ENCODE measurements at regions not wholly inside any gene's neighbourhood (a gene's known extent, or its start where the extent isn't known, plus 50 kb on each side); places are given as distances from the start of the nearest gene placed in this dataset.

GRCh38 chr1:209187589-209187988 lies 395.9 kb upstream of the CAMK1G start:
- TF ChIP-seq EZH2 (IDR thresholded peaks at IDR 0.05; ENCODE audit: low read depth, unreplicated experiment), result no peak
- no peak for TF ChIP-seq POLR2AphosphoS5 (IDR thresholded peaks at IDR 0.05; ENCODE audit: low read depth)
- TF ChIP-seq CTCF (conservative IDR thresholded peaks at IDR 0.05; ENCODE audit: low read depth in 2 of 2), result no peak
- TF ChIP-seq REST (IDR thresholded peaks at IDR 0.05; ENCODE audit: unreplicated experiment), result no peak
- no peak for TF ChIP-seq STAT1 (IDR thresholded peaks at IDR 0.05; ENCODE audit: unreplicated experiment)
- no peak for TF ChIP-seq JUNB (IDR thresholded peaks at IDR 0.05; ENCODE audit: unreplicated experiment)
- no peak for TF ChIP-seq EZH2phosphoT487 (IDR thresholded peaks at IDR 0.05; ENCODE audit: unreplicated experiment)
- TF ChIP-seq CREB1 (CRISPR knock-in tag; IDR thresholded peaks at IDR 0.05; ENCODE audit: low read depth), result no peak
- no peak for TF ChIP-seq ETS1 (IDR thresholded peaks at IDR 0.05)
- no peak for TF ChIP-seq NANOG (IDR thresholded peaks at IDR 0.05; ENCODE audit: borderline replicate concordance)

All from GM23338 (cell line).